MM.1S (cell line): ENCODE measurements at regions not wholly inside any gene's neighbourhood (a gene's known extent, or its start where the extent isn't known, plus 50 kb on each side); places are given as distances from the start of the nearest gene placed in this dataset.

Experiments used
- DNase-seq: peaks from one replicate; pipeline ENCODE4 v3.0.0-alpha.2; 2015
- H2AFZ ChIP-seq: fragments of 300-600 bp; sonication (generic); 2 replicates; pipeline ENCODE4 v1.6.0; 2016; ENCODE audit warnings: antibody characterized with exemption, low read length
- H3F3A ChIP-seq: fragments of 300-600 bp; sonication (generic); 2 replicates; pipeline ENCODE4 v1.6.1; 2016; ENCODE audit warnings: mild to moderate bottlenecking, antibody characterized with exemption, low read length, moderate library complexity, mixed read lengths; ENCODE audit not compliant: insufficient read depth
- H3K27ac ChIP-seq: fragments of 300-600 bp; sonication (generic); 2 replicates; pipeline ENCODE4 v1.5.1; 2016; ENCODE audit warnings: mild to moderate bottlenecking, low read length
- H3K27me3 ChIP-seq: fragments of 300-600 bp; sonication (generic); replicated peaks from 2 replicates; pipeline ENCODE4 v1.6.0; 2016; ENCODE audit warnings: low read length; ENCODE audit not compliant: insufficient read depth
- H3K36me3 ChIP-seq: fragments of 300-600 bp; sonication (generic); replicated peaks from 2 replicates; pipeline ENCODE4 v1.6.1; 2016; ENCODE audit warnings: mild to moderate bottlenecking, low read length, mixed read lengths; ENCODE audit not compliant: insufficient read depth
- H3K4me1 ChIP-seq: fragments of 300-600 bp; sonication (generic); 2 replicates; pipeline ENCODE4 v1.6.1; 2016; ENCODE audit warnings: low read length, mixed read lengths
- H3K4me2 ChIP-seq: fragments of 300-600 bp; sonication (generic); 2 replicates; pipeline ENCODE4 v1.6.0; 2016; ENCODE audit warnings: low read depth, low read length
- H3K4me3 ChIP-seq: fragments of 300-600 bp; sonication (generic); 2 replicates; pipeline ENCODE4 v1.5.1; 2016; ENCODE audit warnings: low read length, mixed read lengths
- H3K79me2 ChIP-seq: fragments of 300-600 bp; sonication (generic); 2 replicates; pipeline ENCODE4 v1.6.1; 2016; ENCODE audit warnings: mixed run types, low read length, mixed read lengths
- H3K9ac ChIP-seq: fragments of 300-600 bp; sonication (generic); 2 replicates; pipeline ENCODE4 v1.6.1; 2016; ENCODE audit warnings: low read length, mixed read lengths
- H3K9me2 ChIP-seq: fragments of 300-600 bp; sonication (generic); replicated peaks from 2 replicates; pipeline ENCODE4 v1.6.1; 2016; ENCODE audit warnings: mild to moderate bottlenecking, low read length, mixed read lengths; ENCODE audit not compliant: insufficient read depth
- H3K9me3 ChIP-seq: fragments of 300-600 bp; sonication (generic); replicated peaks from 2 replicates; pipeline ENCODE4 v1.6.1; 2016; ENCODE audit warnings: mild to moderate bottlenecking, low read length, mixed read lengths; ENCODE audit not compliant: insufficient read depth
- H4K20me1 ChIP-seq: fragments of 300-600 bp; sonication (generic); 2 replicates; pipeline ENCODE4 v1.6.1; 2016; ENCODE audit warnings: mild to moderate bottlenecking, low read length, moderate library complexity, mixed read lengths; ENCODE audit not compliant: insufficient read depth
- EZH2 ChIP-seq: fragments of 300-600 bp; sonication (generic); optimal IDR thresholded peaks from 2 replicates; pipeline ENCODE3; 2017; ENCODE audit warnings: low read depth, mild to moderate bottlenecking, antibody characterized with exemption, low read length, mixed read lengths
- EZH2phosphoT487 ChIP-seq: fragments of 300-600 bp; sonication (generic); IDR thresholded peaks from 2 replicates; pipeline ENCODE4 v1.6.1; 2018; ENCODE audit warnings: antibody characterized with exemption, low read length
- TF ChIP-seq, protein P1 (sequence below): fragments of 300-600 bp; sonication (generic); IDR thresholded peaks from 2 replicates; pipeline ENCODE4 v1.5.1; 2016; ENCODE audit warnings: antibody characterized with exemption, low read length, mixed read lengths

DNA sequence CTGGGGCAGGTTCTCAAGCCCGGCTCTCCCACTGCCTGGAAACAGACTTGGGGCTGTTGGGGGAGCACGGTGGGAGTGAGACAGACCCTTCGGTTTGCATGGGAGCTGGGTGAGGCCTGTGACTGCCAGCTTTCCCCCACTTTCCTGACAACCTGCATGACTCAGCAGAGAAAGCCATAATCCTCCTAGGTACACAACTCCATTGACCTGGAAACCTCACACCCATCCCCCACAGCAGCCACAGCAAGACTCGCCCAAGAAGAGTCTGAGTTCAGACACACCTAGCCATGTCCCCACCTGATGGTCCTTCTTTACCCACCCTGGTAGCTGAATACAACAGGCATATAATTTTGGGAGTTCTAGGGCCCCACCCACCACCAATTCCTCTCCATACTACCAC is 57.6 kb upstream of the UBQLN2 start:
- Histone ChIP-seq H3K27me3 (no peaks in the 10 kb centered on the region), H3K27ac (no peak overlapping the region), H3K9ac (no peak overlapping the region), H4K20me1 (no peaks in the 10 kb centered on the region), H3K4me1 (no peaks in the 10 kb centered on the region), H3K9me3 (no peaks in the 10 kb centered on the region), H3F3A (no peaks in the 10 kb centered on the region), H3K36me3 (no peaks in the 10 kb centered on the region), H3K79me2 (no peaks in the 10 kb centered on the region), H3K4me3 (no peak overlapping the region), H3K9me2 (no peaks in the 10 kb centered on the region), H3K4me2 (no peak overlapping the region), H2AFZ (no peak overlapping the region)
- no peak for DNase-seq
- TF ChIP-seq, protein P1, sequence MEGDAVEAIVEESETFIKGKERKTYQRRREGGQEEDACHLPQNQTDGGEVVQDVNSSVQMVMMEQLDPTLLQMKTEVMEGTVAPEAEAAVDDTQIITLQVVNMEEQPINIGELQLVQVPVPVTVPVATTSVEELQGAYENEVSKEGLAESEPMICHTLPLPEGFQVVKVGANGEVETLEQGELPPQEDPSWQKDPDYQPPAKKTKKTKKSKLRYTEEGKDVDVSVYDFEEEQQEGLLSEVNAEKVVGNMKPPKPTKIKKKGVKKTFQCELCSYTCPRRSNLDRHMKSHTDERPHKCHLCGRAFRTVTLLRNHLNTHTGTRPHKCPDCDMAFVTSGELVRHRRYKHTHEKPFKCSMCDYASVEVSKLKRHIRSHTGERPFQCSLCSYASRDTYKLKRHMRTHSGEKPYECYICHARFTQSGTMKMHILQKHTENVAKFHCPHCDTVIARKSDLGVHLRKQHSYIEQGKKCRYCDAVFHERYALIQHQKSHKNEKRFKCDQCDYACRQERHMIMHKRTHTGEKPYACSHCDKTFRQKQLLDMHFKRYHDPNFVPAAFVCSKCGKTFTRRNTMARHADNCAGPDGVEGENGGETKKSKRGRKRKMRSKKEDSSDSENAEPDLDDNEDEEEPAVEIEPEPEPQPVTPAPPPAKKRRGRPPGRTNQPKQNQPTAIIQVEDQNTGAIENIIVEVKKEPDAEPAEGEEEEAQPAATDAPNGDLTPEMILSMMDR, result no peak
- TF ChIP-seq EZH2phosphoT487, result no peak
- no peak for TF ChIP-seq EZH2
